HT-29 (cell line): ENCODE measurements at regions not wholly inside any gene's neighbourhood (a gene's known extent, or its start where the extent isn't known, plus 50 kb on each side); places are given as distances from the start of the nearest gene placed in this dataset.

Experiments
- DNase-seq: peaks from one replicate; pipeline ENCODE4 v3.0.0-alpha.2; 2015; ENCODE audit warnings: low spot score

- DNase-seq = no peak
These were observed 372.7 kb upstream of the TENM4 start for GRCh38 chr11:79813551-79813950.

- no peak for DNase-seq
These were observed 368.7 kb upstream of the TENM4 start for GRCh38 chr11:79809487-79809886.

GRCh38 chr11:79807506-79807905, 366.7 kb upstream of the TENM4 start:
- no peak for DNase-seq

- no peak for DNase-seq
These were observed 355.9 kb upstream of the TENM4 start for GRCh38 chr11:79796704-79797103.

- DNase-seq = no peak
These were observed 353.9 kb upstream of the TENM4 start for GRCh38 chr11:79794484-79795393.

GRCh38 chr11:79794057-79794456, 353.2 kb upstream of the TENM4 start:
- DNase-seq = no peak

GRCh38 chr11:79786961-79787360, 346.1 kb upstream of the TENM4 start:
- no peak for DNase-seq

- DNase-seq = no peak
These were observed 343.0 kb upstream of the TENM4 start for GRCh38 chr11:79783833-79784232.

- DNase-seq = no peak
These were observed 327.5 kb upstream of the TENM4 start for GRCh38 chr11:79768343-79768742.

- peak; percentile 30 for DNase-seq
These were observed 321.6 kb upstream of the TENM4 start for GRCh38 chr11:79762279-79762921.

- DNase-seq = no peak
These were observed 317.5 kb upstream of the TENM4 start for GRCh38 chr11:79758325-79758724.

GRCh38 chr11:79747406-79747805, 306.6 kb upstream of the TENM4 start:
- DNase-seq = no peak

- DNase-seq = no peak
These were observed 304.1 kb upstream of the TENM4 start for GRCh38 chr11:79744941-79745340.

- DNase-seq = no peak
These were observed 301.3 kb upstream of the TENM4 start for GRCh38 chr11:79742176-79742575.

- no peak for DNase-seq
These were observed 298.8 kb upstream of the TENM4 start for GRCh38 chr11:79739591-79739990.

GRCh38 chr11:79727221-79727620, 286.4 kb upstream of the TENM4 start:
- no peak for DNase-seq

GRCh38 chr11:79720115-79720514, 279.3 kb upstream of the TENM4 start:
- DNase-seq = no peak

GRCh38 chr11:79708319-79708932, 267.6 kb upstream of the TENM4 start:
- peak; percentile 76 for DNase-seq

GRCh38 chr11:79705648-79706047, 264.8 kb upstream of the TENM4 start:
- no peak for DNase-seq

- no peak for DNase-seq
These were observed 261.5 kb upstream of the TENM4 start for GRCh38 chr11:79702303-79702702.

GRCh38 chr11:79699246-79699645, 258.4 kb upstream of the TENM4 start:
- DNase-seq = no peak

GRCh38 chr11:79697905-79698304, 257.1 kb upstream of the TENM4 start:
- no peak for DNase-seq

GRCh38 chr11:79694368-79694767, 253.5 kb upstream of the TENM4 start:
- DNase-seq = no peak
